Endodermal cell (in vitro differentiated cells): ENCODE measurements at regions not wholly inside any gene's neighbourhood (a gene's known extent, or its start where the extent isn't known, plus 50 kb on each side); places are given as distances from the start of the nearest gene placed in this dataset.

ENCODE experiments used
- DNase-seq: peaks from one replicate; pipeline ENCODE4 v3.0.0-alpha.2; 2017
- H3K27ac ChIP-seq: 2 replicates; pipeline ENCODE4 v1.5.1; 2013; ENCODE audit warnings: mild to moderate bottlenecking, low read depth, low read length, moderate library complexity
- H3K27me3 ChIP-seq: 2 replicates; pipeline ENCODE4 v1.6.1; 2013; ENCODE audit warnings: mild to moderate bottlenecking, low read length, moderate library complexity; ENCODE audit not compliant: insufficient read depth, control insufficient read depth, poor library complexity, severe bottlenecking
- H3K36me3 ChIP-seq: 2 replicates; pipeline ENCODE4 v1.7.0; 2013; ENCODE audit warnings: mild to moderate bottlenecking, low read length, moderate library complexity; ENCODE audit not compliant: control insufficient read depth, insufficient read depth
- H3K4me1 ChIP-seq: one replicate; pipeline ENCODE4 v1.7.0; 2013; ENCODE audit warnings: low read length; ENCODE audit not compliant: control insufficient read depth, insufficient read depth
- H3K4me3 ChIP-seq: 2 replicates; pipeline ENCODE4 v1.5.1; 2013; ENCODE audit warnings: mild to moderate bottlenecking, low read length, moderate library complexity
- H3K9ac ChIP-seq: 2 replicates; pipeline ENCODE4 v1.6.1; 2013; ENCODE audit warnings: mild to moderate bottlenecking, low read length, moderate library complexity; ENCODE audit not compliant: poor library complexity, severe bottlenecking; ENCODE audit errors: extremely low read depth
- H3K9me3 ChIP-seq: 2 replicates; pipeline ENCODE4 v1.6.1; 2013; ENCODE audit warnings: mild to moderate bottlenecking, low read length, moderate library complexity; ENCODE audit not compliant: control insufficient read depth
- H3K27ac Mint-ChIP-seq: 2 replicates; pipeline ENCODE4 v1.8.0; 2020; ENCODE audit warnings: mixed read lengths
- H3K27me3 Mint-ChIP-seq: 2 replicates; pipeline ENCODE4 v1.8.0; 2021; ENCODE audit warnings: mild to moderate bottlenecking, mixed read lengths; ENCODE audit not compliant: insufficient read depth
- H3K36me3 Mint-ChIP-seq: 2 replicates; pipeline ENCODE4 v1.8.0; 2020; ENCODE audit warnings: low read depth, mixed read lengths
- H3K4me1 Mint-ChIP-seq: 2 replicates; pipeline ENCODE4 v1.8.0; 2020; ENCODE audit warnings: mixed read lengths
- H3K4me3 Mint-ChIP-seq: 2 replicates; pipeline ENCODE4 v1.8.0; 2020; ENCODE audit warnings: mild to moderate bottlenecking, moderate library complexity, mixed read lengths
- H3K9me3 Mint-ChIP-seq: 2 replicates; pipeline ENCODE4 v1.8.0; 2020; ENCODE audit warnings: mild to moderate bottlenecking, mixed read lengths
- CTCF ChIP-seq: fragments of 200-600 bp; sonication (generic); conservative IDR thresholded peaks from 2 replicates; pipeline ENCODE4 v1.5.0; 2021; ENCODE audit warnings: antibody characterized with exemption, mild to moderate bottlenecking
- WGBS, 2 experiments: methylation state at CpG; one replicate each; pipeline versions ENCODE4 v1.1.5 to v1.1.7; 2013; ENCODE audit warnings: missing lambda C conversion rate in 2 of 2, mixed read lengths in 1 of 2; ENCODE audit not compliant: insufficient coverage in 1 of 2, insufficient read length in 1 of 2; 5-methylcytosine and 5-hydroxymethylcytosine counted together

GRCh38 chr1:106897976-106898375, 158.5 kb upstream of the PRMT6 start:
- Mint-ChIP-seq H3K9me3 (no peaks in the 10 kb centered on the region), H3K4me1 (no peaks in the 10 kb centered on the region), H3K4me3 (no peak overlapping the region), H3K27ac (no peak overlapping the region), H3K36me3 (no peaks in the 10 kb centered on the region), H3K27me3 (no peaks in the 10 kb centered on the region)
- Histone ChIP-seq H3K4me3 (no peak overlapping the region), H3K9me3 (no peaks in the 10 kb centered on the region), H3K36me3 (no peaks in the 10 kb centered on the region), H3K27ac (no peak overlapping the region), H3K4me1 (no peaks in the 10 kb centered on the region), H3K9ac (no peak overlapping the region), H3K27me3 (no peaks in the 10 kb centered on the region)
- DNase-seq, result no peak
- TF ChIP-seq CTCF, result no peak

DNA sequence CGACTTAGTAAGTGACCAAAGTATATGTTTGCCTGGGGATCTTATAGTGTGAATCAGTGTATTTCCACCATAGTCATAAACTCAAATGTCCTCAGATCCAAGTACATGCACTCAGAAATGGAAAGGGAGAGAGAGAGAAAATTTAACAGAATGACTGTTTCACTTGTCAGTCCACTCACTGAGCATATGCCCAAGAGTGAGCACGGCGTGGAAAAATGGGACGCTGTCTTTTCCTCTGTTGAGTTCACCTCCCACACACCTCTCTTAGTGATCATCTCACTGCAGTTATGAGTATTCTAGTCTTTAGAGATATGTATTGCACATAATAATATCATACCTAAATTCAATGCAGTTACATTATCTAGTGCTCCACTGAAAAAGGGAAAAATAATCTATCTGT, 156.8 kb upstream of the PRMT6 start:
- Mint-ChIP-seq H3K36me3 (no peaks in the 10 kb centered on the region), H3K9me3 (no peaks in the 10 kb centered on the region), H3K4me3 (no peak overlapping the region), H3K4me1 (no peaks in the 10 kb centered on the region), H3K27ac (no peak overlapping the region), H3K27me3 (no peaks in the 10 kb centered on the region)
- Histone ChIP-seq H3K36me3 (no peaks in the 10 kb centered on the region), H3K27me3 (no peaks in the 10 kb centered on the region), H3K4me3 (no peak overlapping the region), H3K9me3 (no peaks in the 10 kb centered on the region), H3K4me1 (no peaks in the 10 kb centered on the region), H3K9ac (no peak overlapping the region), H3K27ac (no peak overlapping the region)
- 87 to 95% methylated on average over 3 to 4 of the region's 4 CpGs for WGBS, 2 experiments
- DNase-seq, result no peak
- TF ChIP-seq CTCF, result no peak

DNA sequence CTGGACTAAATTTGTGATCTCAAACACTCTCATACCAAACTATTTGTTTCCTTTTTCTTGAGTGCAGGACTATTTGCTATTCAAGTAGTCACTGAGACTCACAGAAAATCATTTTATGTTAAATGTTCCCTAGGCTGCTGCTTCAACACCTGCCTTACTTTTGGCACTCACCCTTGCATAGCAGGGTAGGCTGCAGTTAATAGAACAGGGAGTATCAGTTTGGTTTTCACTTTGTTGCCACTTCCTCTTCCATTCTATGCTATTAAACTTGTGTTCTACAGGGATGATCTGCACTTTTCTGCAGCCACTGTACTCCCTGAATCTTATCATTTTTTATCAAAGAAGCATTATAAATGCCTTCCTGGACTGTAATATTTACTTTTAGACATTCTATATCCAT, 148.7 kb upstream of the PRMT6 start:
- no peaks in the 10 kb centered on the region for H3K9me3 ChIP-seq
- no peak overlapping the region for H3K4me3 Mint-ChIP-seq
- H3K36me3 ChIP-seq, result no peaks in the 10 kb centered on the region
- H3K9me3 Mint-ChIP-seq, result no peaks in the 10 kb centered on the region
- H3K9ac ChIP-seq, result no peak overlapping the region
- no peaks in the 10 kb centered on the region for H3K4me1 Mint-ChIP-seq
- DNase-seq, result no peak
- no peaks in the 10 kb centered on the region for H3K36me3 Mint-ChIP-seq
- H3K27ac Mint-ChIP-seq, result no peak overlapping the region
- no peaks in the 10 kb centered on the region for H3K27me3 ChIP-seq
- no peak for TF ChIP-seq CTCF
- no peak overlapping the region for H3K4me3 ChIP-seq
- H3K27me3 Mint-ChIP-seq, result no peaks in the 10 kb centered on the region
- no peak overlapping the region for H3K27ac ChIP-seq
- no peaks in the 10 kb centered on the region for H3K4me1 ChIP-seq
